AG04450 (cell line): ENCODE measurements at regions not wholly inside any gene's neighbourhood (a gene's known extent, or its start where the extent isn't known, plus 50 kb on each side); places are given as distances from the start of the nearest gene placed in this dataset.
"Not testable (repeated sequence)": the region's sequence is repeated elsewhere in the genome, so short reads cannot be mapped to it uniquely, and the experiment has no call there.

ENCODE experiments used
- CTCF ChIA-PET: fragments of 300-600, 350-600 bp; formaldehyde crosslinking; extraction: SDS; loops from one replicate; lab custom pipeline; 2022; ENCODE audit warnings: antibody characterized with exemption, inconsistent platforms; lab: Charles Lee
- POLR2A ChIA-PET: fragments of 350-600 bp; formaldehyde crosslinking; extraction: SDS; loops from one replicate; lab custom pipeline; 2021; ENCODE audit warnings: antibody characterized with exemption, inconsistent platforms; lab: Yijun Ruan, JAX
- DNase-seq: peaks from one replicate; pipeline ENCODE4 v3.0.0-alpha.2; 2011; ENCODE audit warnings: low read depth, low spot score
- H3K27ac ChIP-seq: one replicate; pipeline ENCODE4 v1.5.1; 2012; ENCODE audit warnings: low read depth, low read length, control low read depth
- H3K27me3 ChIP-seq: one replicate; pipeline ENCODE4 v1.6.0; 2012; ENCODE audit warnings: low read length; ENCODE audit not compliant: control insufficient read depth, insufficient read depth
- H3K4me3 ChIP-seq: 2 replicates; pipeline ENCODE4 v1.5.1; 2011; ENCODE audit warnings: mild to moderate bottlenecking, low read depth, low read length, control low read depth
- H3K9me3 ChIP-seq: 2 replicates; pipeline ENCODE4 v1.5.1; 2012; ENCODE audit warnings: low read length; ENCODE audit not compliant: control insufficient read depth, insufficient read depth
- TF ChIP-seq, protein P1 (sequence below): IDR thresholded peaks from 2 replicates; pipeline ENCODE4 v1.5.1; 2011; ENCODE audit warnings: low read depth, low read length, control low read depth, inconsistent platforms

DNA sequence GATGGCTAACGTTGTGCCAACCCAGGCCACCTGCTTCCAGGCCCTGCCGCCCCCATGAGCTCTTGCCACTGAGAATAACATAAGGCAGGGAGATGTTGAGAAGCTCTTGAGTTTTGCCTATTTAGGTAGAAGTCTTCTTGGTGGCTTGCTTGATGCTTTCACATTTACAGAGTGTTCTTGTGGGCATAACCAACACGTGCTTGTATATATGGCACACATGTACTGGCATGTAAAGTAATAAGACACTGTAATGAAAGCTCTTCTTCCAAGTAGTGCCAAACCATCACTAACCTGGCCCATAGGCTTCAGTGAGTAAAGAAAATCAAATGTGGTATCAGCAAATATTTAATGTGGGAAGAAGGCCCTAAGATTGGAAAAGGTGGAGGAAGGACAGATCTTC is 146.9 kb upstream of the CITED2 start:
- TF ChIP-seq, protein P1, sequence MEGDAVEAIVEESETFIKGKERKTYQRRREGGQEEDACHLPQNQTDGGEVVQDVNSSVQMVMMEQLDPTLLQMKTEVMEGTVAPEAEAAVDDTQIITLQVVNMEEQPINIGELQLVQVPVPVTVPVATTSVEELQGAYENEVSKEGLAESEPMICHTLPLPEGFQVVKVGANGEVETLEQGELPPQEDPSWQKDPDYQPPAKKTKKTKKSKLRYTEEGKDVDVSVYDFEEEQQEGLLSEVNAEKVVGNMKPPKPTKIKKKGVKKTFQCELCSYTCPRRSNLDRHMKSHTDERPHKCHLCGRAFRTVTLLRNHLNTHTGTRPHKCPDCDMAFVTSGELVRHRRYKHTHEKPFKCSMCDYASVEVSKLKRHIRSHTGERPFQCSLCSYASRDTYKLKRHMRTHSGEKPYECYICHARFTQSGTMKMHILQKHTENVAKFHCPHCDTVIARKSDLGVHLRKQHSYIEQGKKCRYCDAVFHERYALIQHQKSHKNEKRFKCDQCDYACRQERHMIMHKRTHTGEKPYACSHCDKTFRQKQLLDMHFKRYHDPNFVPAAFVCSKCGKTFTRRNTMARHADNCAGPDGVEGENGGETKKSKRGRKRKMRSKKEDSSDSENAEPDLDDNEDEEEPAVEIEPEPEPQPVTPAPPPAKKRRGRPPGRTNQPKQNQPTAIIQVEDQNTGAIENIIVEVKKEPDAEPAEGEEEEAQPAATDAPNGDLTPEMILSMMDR: no peak
- H3K4me3 ChIP-seq: no peak overlapping the region
- POLR2A ChIA-PET: no interaction called here
- H3K27me3 ChIP-seq: no peaks in the 10 kb centered on the region
- DNase-seq: no peak
- H3K9me3 ChIP-seq: no peaks in the 10 kb centered on the region
- CTCF ChIA-PET: interaction anchor here (0.6 kb wide), 1 partner anchor 66 kb away, joined by 4 read pairs; no protein-coding TSS in a partner anchor
- H3K27ac ChIP-seq: no peak overlapping the region

DNA sequence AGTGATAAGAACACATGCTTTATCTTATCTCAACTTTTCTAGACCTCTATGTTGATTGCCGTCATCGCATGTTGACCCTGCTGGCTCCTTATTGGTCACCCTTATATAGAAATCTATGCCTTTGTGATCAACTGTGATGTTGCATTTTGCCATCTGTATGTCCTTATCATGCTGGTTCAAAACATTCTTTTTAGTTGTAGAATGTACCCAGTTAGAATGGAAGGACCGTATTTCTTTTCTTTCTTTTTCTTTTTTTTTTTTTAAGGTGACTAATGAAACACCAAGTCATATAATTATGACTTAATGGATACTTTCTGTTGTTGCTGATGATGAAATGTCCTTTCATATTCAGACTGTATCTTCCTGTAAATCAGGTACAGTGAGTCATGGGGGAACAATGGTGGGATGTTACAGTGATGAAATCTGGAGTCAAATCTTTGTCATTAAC is 145.9 kb upstream of the CITED2 start:
- ChIA-PET POLR2A (no interaction called here), CTCF (no interaction called here)
- Histone ChIP-seq H3K4me3 (no peak overlapping the region), H3K9me3 (no peaks in the 10 kb centered on the region), H3K27me3 (no peaks in the 10 kb centered on the region), H3K27ac (no peak overlapping the region)
- DNase-seq: no peak
- TF ChIP-seq, protein P1: no peak

DNA sequence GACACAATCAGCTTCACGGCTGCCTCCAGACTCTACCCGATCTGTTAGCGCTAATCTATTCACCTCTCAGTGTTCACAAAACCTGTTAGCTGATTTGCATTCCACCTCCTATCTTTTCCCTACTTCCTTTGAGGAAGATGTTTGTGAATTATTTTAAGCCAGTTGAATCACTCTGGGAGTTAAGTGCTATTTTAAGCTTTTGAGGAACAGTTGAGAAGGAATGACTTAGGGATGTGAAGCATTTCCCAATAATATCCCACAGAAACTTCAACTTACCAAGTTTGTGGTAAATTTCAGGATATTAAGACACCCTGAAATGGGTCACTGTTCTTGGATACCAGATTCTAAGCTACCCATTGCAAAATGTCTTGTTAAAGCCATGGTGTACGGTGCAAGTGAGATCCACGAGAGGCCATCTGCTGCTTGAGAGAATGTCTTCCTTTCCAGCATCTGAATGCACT is 145.2 kb upstream of the CITED2 start:
- POLR2A ChIA-PET: interaction anchor here (1.0 kb wide), 1 partner anchor 145 kb away, joined by 3 read pairs; the partner anchor contains the start of gene CITED2
- Histone ChIP-seq H3K27ac (no peak overlapping the region), H3K4me3 (no peak overlapping the region), H3K27me3 (no peaks in the 10 kb centered on the region), H3K9me3 (no peaks in the 10 kb centered on the region)
- no peak for DNase-seq
- TF ChIP-seq, protein P1: no peak
- CTCF ChIA-PET: no interaction called here

DNA sequence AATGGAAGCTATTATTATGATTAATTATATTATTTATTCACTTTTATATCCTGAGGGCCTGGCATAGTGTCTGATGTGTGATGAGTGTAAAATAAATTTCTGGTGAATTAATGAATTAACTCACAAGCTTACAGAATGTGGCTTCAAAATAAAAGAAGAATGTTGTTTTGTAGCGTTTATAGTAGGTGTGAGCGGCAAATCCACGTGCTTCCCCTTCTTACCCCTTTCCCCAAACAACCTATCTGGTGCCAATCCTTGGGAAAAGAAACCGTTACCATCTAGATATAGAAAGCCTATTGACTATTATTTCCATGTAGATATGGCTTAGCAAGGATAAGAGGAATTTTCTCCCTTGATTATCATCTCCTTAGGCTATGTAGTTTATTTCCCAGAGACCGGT is 144.6 kb upstream of the CITED2 start:
- Histone ChIP-seq H3K4me3 (no peak overlapping the region), H3K27ac (no peak overlapping the region), H3K27me3 (no peaks in the 10 kb centered on the region), H3K9me3 (no peaks in the 10 kb centered on the region)
- no peak for DNase-seq
- CTCF ChIA-PET: no interaction called here
- TF ChIP-seq, protein P1: no peak
- POLR2A ChIA-PET: interaction anchor here (1.0 kb wide), 1 partner anchor 145 kb away, joined by 3 read pairs; the partner anchor contains the start of gene CITED2

DNA sequence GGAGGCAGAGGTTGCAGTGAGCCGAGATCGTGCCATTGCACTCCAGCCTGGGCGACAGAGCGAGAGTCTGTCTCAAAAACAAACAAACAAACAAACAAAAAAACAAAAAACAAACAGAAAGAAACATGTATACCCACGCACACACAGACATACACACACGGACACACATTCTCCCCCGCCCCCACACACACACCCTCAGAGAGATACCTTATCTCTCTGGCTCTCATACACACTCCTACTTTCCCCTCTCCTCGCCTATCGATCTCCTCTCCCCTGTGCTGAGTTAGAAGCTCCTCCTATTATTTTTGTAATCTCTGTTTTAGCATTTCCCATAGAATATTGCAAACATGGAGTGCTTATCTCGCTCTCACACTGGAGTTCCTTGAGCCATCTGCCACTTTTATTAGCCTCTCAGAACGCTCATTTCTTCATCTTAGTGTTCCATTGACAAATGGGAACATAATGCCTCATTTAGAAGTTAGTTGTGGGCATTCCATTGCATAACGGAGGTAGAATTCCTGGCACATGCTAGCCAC is 144.2 kb upstream of the CITED2 start:
- TF ChIP-seq, protein P1: no peak
- H3K4me3 ChIP-seq: no peak overlapping the region
- no peak for DNase-seq
- CTCF ChIA-PET: no interaction called here
- H3K9me3 ChIP-seq: no peaks in the 10 kb centered on the region
- POLR2A ChIA-PET: no interaction called here
- no peaks in the 10 kb centered on the region for H3K27me3 ChIP-seq
- no peak overlapping the region for H3K27ac ChIP-seq

DNA sequence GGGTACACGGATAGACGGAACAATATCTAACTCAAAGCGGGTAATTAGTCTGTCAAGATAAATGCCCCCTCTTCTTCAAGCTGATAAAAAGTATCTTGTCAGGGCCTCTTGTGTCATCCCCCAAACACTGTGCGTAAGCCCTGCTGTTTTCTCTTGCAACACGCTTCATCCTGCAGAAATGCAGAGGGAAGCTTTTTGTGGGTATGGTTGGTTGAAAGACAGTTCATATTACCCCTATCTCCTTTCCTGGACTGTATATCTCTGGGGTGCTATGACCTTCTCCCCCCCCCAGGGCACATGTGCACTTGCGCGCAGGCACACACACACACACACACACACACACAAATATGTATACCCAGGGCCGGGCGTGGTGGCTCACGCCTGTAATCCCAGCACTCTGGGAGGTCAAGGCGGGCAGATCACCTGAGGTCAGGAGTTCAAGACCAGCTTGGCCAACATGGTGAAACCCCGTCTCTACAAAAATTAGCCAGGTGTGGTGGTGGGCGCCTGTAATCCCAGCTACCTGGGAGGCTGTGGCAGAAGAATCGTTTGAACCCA is 143.6 kb upstream of the CITED2 start:
- POLR2A ChIA-PET, H3K27me3 ChIP-seq, H3K27ac ChIP-seq, H3K4me3 ChIP-seq, DNase-seq, CTCF ChIA-PET, H3K9me3 ChIP-seq: not testable (repeated sequence)
